GM18502 (cell line): ENCODE measurements at regions not wholly inside any gene's neighbourhood (a gene's known extent, or its start where the extent isn't known, plus 50 kb on each side); places are given as distances from the start of the nearest gene placed in this dataset.
"Not testable (repeated sequence)": the region's sequence is repeated elsewhere in the genome, so short reads cannot be mapped to it uniquely, and the experiment has no call there.

Experiments
- ATAC-seq: cut with Tn5 transposase; IDR thresholded peaks from one replicate; pipeline ENCODE4 v1.9.1; 2021; ENCODE audit warnings: mild to moderate bottlenecking; ENCODE audit not compliant: unreplicated experiment, poor library complexity

DNA sequence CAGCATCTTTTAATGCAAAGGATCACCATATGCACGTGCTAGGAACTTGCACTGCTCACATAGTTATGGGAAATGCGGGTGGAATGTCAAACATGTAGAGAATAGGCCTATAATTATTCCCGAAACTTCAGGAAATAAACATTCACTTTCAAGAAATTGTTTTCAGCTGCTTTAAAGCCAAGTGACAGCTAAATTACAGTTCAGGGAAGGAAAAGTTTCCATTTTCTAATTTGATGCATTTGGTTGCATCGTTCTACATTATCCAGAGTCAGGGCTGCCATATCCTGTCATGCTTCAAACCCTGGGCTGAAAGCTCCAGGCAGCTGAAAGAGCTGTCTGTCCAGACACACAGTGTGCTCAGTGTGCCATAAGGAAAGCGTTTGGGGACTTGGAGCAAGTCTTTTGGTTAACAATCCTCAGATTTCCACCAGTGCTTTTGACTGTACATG, 518.1 kb downstream of the CSNK1G3 start:
- ATAC-seq: no peak

DNA sequence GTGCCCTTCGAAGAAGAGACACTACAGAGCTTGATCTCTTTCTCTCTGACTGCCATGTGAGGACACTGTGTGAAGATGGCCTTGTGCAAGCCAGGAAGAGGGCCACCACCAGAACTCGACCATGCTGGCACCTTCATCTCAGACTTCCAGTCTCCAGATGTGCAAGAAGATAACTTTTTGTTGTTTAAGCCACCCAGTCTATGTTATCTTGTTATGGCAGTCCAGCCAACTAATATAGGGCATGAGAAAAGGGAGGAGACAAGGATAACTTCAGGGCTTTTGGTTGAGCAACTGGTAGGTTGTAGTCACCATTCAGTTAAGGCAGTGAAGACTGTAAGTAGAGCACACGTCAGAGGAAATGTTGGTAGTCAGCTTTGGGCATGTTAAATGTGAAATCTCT, 515.5 kb downstream of the CSNK1G3 start:
- ATAC-seq: no peak

DNA sequence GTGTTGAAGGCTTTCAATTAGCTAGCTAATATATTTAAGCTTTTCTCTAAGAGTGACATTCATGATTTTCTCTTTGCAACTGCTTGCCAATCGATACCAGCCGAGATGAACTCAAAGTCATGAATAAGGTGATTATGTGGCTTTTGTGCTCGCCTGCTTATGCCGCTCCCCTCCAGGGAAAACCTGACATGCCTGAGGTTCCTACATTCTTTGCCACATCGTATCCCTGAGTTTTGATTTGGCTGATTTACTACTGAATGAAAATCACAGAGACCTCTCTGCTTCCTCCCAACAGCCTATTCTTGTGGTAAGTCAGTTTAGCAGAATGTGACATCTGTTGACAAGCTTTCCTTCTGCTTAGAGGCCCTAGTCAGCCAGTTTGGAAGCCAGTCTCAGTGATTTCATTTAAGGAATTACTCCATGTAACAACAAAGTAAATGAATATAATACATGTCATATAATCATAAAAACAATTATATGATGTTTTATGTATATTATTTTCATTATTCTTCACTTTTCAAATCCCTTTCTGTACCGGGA, 513.4 kb downstream of the CSNK1G3 start:
- ATAC-seq: no peak

DNA sequence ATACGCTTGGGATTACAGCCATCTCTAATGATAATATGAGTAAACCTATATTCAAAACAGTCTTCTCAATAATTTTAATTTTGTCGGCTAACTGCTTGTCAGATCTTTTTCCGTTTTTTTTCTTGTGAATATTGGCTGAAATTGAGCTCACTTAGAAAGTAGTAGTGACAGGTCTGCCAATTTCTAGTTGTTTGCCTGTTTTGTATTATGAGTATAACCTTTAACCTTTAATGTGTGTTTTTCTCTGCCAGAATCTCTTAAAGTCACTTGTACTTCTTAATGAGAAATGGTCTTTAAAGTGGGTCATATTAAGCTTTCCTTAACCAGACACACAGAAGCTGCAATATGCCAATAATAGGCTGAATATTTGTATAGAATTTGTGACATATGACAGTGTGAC, 511.0 kb downstream of the CSNK1G3 start:
- ATAC-seq: no peak

DNA sequence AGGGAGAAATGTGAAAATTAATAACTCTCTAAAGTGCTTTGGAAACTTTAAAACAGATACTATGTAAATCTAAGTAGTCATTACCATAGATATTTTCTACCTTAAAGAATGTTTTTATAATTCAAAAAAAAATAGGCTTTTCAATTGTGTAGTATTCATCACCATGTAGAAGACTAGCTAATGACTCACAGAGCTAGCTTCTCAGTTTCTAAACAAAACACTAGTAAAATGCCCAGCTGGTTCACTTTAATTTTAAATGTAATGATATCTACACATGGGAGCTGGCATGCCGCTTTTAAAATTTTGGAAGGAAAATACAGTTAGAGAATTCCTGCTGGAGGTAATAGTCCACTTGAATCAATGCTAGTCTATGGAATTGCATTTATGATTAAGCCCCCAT, 509.8 kb downstream of the CSNK1G3 start:
- ATAC-seq: no peak

- ATAC-seq: no peak
These were observed 509.2 kb downstream of the CSNK1G3 start for GRCh38 chr5:124021066-124021641.

GRCh38 chr5:124017321-124017720, 505.3 kb downstream of the CSNK1G3 start:
- not testable (repeated sequence) for ATAC-seq

GRCh38 chr5:124007675-124008398, 495.9 kb downstream of the CSNK1G3 start:
- no peak for ATAC-seq

GRCh38 chr5:124001036-124001615, 489.1 kb downstream of the CSNK1G3 start:
- no peak for ATAC-seq

DNA sequence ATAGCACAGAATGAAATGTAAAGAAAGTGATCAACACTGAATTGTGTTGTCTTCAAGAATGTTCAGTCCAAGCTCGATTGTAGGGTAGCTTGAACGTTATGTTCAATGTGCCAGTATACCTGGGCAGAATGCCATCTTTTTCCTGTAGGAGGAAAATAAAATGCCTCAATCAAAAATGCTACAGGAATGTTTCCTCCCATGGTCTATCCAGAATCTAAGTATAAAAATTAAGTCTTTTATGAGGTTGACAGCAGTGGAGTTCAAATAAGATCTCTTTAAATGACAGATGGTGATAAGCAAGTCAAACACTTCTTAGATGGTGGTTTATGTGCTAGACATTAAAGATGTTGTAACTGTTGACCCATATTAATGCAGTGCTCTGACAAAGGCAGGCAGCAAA, 488.6 kb downstream of the CSNK1G3 start:
- ATAC-seq: no peak

DNA sequence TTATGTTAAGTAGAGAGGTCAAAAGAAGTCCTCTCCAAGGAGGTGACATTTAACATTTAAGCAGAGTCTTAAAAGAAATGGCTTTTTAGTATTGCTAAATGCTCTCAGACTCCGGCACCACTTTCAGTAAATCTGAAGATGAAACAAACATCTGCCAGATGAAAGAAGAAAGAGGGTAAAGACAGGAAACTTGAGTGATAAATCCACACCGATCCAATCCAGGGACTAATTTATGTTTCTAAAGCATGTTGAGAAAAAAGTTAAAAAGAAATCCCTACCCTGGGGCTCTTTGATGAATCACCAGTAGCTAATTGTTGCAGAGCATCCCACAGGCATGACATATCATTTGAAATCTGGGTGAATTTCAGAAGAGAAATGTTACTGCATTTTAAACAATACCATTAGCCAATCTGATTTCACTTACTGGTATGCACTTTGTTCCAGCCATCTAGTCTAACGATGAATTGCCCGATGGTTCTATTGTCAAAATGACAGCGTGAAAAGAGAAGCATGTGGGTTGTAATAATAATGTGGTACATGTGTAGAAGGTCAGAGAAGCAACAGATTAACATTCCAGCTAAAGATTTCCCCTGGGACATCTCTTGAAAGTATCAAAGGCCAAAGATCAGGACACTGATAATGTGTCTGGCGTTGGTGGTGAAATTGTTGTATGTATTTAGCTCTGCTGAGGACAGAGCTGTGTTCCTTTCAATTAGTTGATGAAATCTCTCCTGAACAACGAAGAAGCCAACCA, 485.7 kb downstream of the CSNK1G3 start:
- no peak for ATAC-seq

- no peak for ATAC-seq
These were observed 485.1 kb downstream of the CSNK1G3 start for GRCh38 chr5:123997064-123997461.

- no peak for ATAC-seq
These were observed 480.7 kb downstream of the CSNK1G3 start for GRCh38 chr5:123992641-123993040.

DNA sequence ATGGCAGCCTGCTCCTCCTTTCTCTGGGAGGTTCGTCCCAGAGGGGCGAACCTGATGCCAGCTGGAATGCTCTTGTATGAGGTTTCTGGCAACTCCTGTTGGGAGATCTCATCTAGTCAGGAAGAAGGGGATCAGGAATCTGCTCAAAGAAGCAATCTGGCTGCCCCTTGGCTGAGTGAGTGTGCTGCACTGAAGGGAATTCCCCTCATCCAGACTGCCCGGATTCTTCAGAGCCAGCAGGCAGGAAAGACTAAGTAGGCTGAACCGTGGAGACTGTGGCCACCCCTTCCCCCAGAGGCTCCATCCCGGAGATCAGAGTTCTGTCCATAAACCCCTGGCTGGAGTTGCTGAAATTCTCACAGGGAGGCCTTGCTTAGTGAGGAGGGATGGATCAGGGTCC, 476.0 kb downstream of the CSNK1G3 start:
- ATAC-seq: no peak

GRCh38 chr5:123976379-123977033, 464.5 kb downstream of the CSNK1G3 start:
- peak; percentile 88 for ATAC-seq

- ATAC-seq: not testable (repeated sequence)
These were observed 463.5 kb downstream of the CSNK1G3 start for GRCh38 chr5:123975521-123975920.

DNA sequence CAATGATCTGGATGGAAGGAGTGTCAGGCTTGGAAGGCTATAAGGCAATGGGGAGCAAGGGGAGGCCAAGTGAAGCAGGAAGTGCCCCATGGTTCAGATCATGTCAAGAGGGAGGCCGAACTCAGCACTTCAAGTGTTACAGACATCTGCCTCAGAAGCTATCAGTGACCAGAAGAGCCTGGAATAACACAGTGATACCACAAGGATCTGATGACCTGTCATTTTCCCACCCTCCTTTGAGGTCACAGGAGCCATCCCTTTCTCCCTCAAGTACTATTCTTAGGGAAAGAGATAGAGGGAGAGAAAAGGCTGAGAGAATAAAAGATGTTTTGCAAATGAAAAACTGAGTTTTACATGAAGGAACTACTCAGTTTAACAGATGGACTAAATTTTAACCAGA, 454.8 kb downstream of the CSNK1G3 start:
- no peak for ATAC-seq

DNA sequence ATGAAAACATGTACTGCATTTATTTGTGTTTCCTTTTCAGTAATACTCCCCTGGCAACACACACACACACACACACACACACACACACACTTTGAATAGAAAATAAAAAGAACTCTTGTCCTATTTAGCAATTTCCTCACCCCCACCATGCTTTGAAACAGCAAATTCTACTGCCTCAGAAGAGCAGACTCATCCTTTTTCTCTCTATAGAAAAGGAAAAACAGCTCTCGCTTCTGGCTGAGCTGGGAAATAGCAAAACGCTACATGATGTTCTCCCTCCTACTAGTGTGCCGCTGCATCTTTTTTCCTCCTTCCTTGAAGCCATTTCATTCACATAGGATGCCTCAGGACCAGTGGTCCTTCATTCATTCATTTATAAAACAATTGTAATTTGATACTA, 453.6 kb downstream of the CSNK1G3 start:
- no peak for ATAC-seq

GRCh38 chr5:123964884-123965283, 452.9 kb downstream of the CSNK1G3 start:
- ATAC-seq: no peak

DNA sequence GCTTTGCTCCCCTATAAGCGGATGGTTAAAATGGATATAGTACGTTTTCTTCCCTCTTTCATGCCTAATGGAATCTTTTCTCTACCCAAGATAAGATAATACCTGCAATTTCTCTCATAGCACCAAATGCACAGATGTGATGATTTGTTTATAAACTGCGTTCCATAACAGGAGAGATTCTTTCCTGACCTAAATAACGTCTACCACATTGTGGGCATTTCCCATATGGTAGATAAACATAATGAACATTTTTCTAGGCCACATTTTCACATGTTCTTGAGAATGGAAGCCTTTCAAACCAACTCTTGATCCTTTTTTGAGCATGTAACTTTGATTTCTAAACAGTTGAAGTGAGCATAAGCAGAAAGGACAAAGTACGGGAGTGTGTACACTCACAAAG, 448.5 kb downstream of the CSNK1G3 start:
- no peak for ATAC-seq
